H1 (cell line): ENCODE measurements at regions not wholly inside any gene's neighbourhood (a gene's known extent, or its start where the extent isn't known, plus 50 kb on each side); places are given as distances from the start of the nearest gene placed in this dataset.

ENCODE experiments used
- CTCF ChIA-PET: fragments of 300-600 bp; sonication (Branson Sonifier 250); formaldehyde crosslinking; loops from one replicate; lab custom pipeline; 2021; ENCODE audit not compliant: partially characterized antibody; lab: Charles Lee
- POLR2A ChIA-PET: fragments of 300-600 bp; sonication (Branson Sonifier 250); formaldehyde crosslinking; loops from one replicate; lab custom pipeline; 2021; ENCODE audit warnings: inconsistent platforms; ENCODE audit not compliant: partially characterized antibody; lab: Charles Lee
- DNase-seq, 2 experiments: peaks; one replicate each; pipeline versions ENCODE4 v3.0.0 to v3.0.0-alpha.2; 2010 to 2022; ENCODE audit warnings: low spot score in 2 of 2, low read depth in 1 of 2, mixed read lengths in 1 of 2
- FAIRE-seq: peaks from 2 replicates; lab custom pipeline; 2011; peaks lifted over from hg19 to GRCh38; lab: Jason Lieb, UNC
- H2AFZ ChIP-seq: 2 replicates; pipeline ENCODE4 v1.8.1; 2012; ENCODE audit warnings: low read length, inconsistent platforms
- H2AK5ac ChIP-seq: 2 replicates; pipeline ENCODE4 v1.6.1; 2013; ENCODE audit warnings: low read depth, low read length
- H2BK120ac ChIP-seq: replicated peaks from 2 replicates; pipeline ENCODE3; 2013; ENCODE audit warnings: low read depth, low read length, inconsistent platforms
- H2BK12ac ChIP-seq: 2 replicates; pipeline ENCODE4 v1.6.1; 2013; ENCODE audit warnings: low read depth, low read length
- H2BK15ac ChIP-seq: 2 replicates; pipeline ENCODE4 v1.6.1; 2013; ENCODE audit warnings: low read length
- H2BK20ac ChIP-seq: 2 replicates; pipeline ENCODE4 v1.6.1; 2013; ENCODE audit warnings: low read length
- H2BK5ac ChIP-seq: 2 replicates; pipeline ENCODE4 v1.6.1; 2013; ENCODE audit warnings: low read depth, low read length
- H3K14ac ChIP-seq: 2 replicates; pipeline ENCODE4 v1.6.1; 2013; ENCODE audit warnings: inconsistent platforms; ENCODE audit not compliant: insufficient read length
- H3K18ac ChIP-seq: 2 replicates; pipeline ENCODE4 v1.6.1; 2013; ENCODE audit warnings: low read length; ENCODE audit errors: extremely low read depth
- H3K23ac ChIP-seq: 2 replicates; pipeline ENCODE4 v1.6.1; 2013; ENCODE audit warnings: inconsistent platforms; ENCODE audit not compliant: insufficient read length
- H3K23me2 ChIP-seq: 2 replicates; pipeline ENCODE4 v1.6.1; 2013; ENCODE audit warnings: low read depth, low read length
- H3K27ac ChIP-seq: 2 replicates; pipeline ENCODE4 v1.6.1; 2011; ENCODE audit warnings: low read depth, low read length, inconsistent platforms
- H3K27me3 ChIP-seq, 4 experiments: replicated peaks in 1 of 4; 1 replicate in 1 of 4; 2 replicates in 3 of 4; pipeline versions ENCODE4 v1.6.1 to v1.8.1; 2011 to 2013; ENCODE audit warnings: low read length in 3 of 4, mild to moderate bottlenecking in 3 of 4, inconsistent platforms in 2 of 4, mixed read lengths in 2 of 4, moderate library complexity in 1 of 4; ENCODE audit not compliant: control insufficient read depth in 3 of 4, insufficient read depth in 3 of 4; ENCODE audit errors: extremely low read depth in 1 of 4
- H3K36me3 ChIP-seq, 4 experiments: 2 replicates each; pipeline versions ENCODE4 v1.6.1 to v1.8.1; 2011 to 2013; ENCODE audit warnings: mild to moderate bottlenecking in 4 of 4, low read length in 3 of 4, moderate library complexity in 2 of 4, control low read depth in 1 of 4, inconsistent platforms in 1 of 4; ENCODE audit not compliant: insufficient read depth in 4 of 4, control insufficient read depth in 2 of 4
- H3K4ac ChIP-seq: replicated peaks from 2 replicates; pipeline ENCODE3; 2013; ENCODE audit warnings: low read length, low read depth, mixed read lengths, inconsistent platforms; ENCODE audit not compliant: insufficient read length
- H3K4me1 ChIP-seq, 4 experiments: replicated peaks in 1 of 4; 1 replicate in 1 of 4; 2 replicates in 3 of 4; pipeline versions ENCODE4 v1.6.1 to v1.8.1; 2011 to 2013; ENCODE audit warnings: low read length in 3 of 4, inconsistent platforms in 2 of 4, mixed read lengths in 1 of 4; ENCODE audit not compliant: insufficient read depth in 4 of 4, control insufficient read depth in 3 of 4
- H3K4me2 ChIP-seq, 2 experiments: 2 replicates each; pipeline versions ENCODE4 v1.6.1 to v1.8.1; 2011 to 2013; ENCODE audit warnings: low read depth in 2 of 2, low read length in 2 of 2, control low read depth in 1 of 2, inconsistent platforms in 1 of 2, mild to moderate bottlenecking in 1 of 2; ENCODE audit not compliant: insufficient read depth in 1 of 2
- H3K4me3 ChIP-seq, 4 experiments: fragments of 200-600, 300-600 bp in 1 of 4; sonication (generic), shearing (Covaris generic), sonication (Bioruptor Twin) in 1 of 4; 2 replicates each; pipeline versions ENCODE4 v1.5.1 to v1.8.1; 2011 to 2016; ENCODE audit warnings: low read length in 4 of 4, low read depth in 3 of 4, control low read depth in 2 of 4, inconsistent platforms in 2 of 4, mild to moderate bottlenecking in 2 of 4, mixed read lengths in 1 of 4, moderate library complexity in 1 of 4; ENCODE audit not compliant: insufficient read depth in 2 of 4; ENCODE audit errors: extremely low read depth in 1 of 4
- H3K56ac ChIP-seq: replicated peaks from 2 replicates; pipeline ENCODE3; 2013; ENCODE audit warnings: low read depth, mild to moderate bottlenecking, mixed read lengths, low read length, inconsistent platforms; ENCODE audit not compliant: insufficient read length
- H3K79me1 ChIP-seq: 2 replicates; pipeline ENCODE4 v1.6.1; 2013; ENCODE audit warnings: low read depth, low read length, control low read depth
- H3K79me2 ChIP-seq, 2 experiments: 2 replicates each; pipeline versions ENCODE4 v1.6.1 to v1.8.1; 2012 to 2013; ENCODE audit warnings: low read length in 2 of 2, mild to moderate bottlenecking in 2 of 2, inconsistent platforms in 1 of 2; ENCODE audit not compliant: insufficient read depth in 2 of 2, control insufficient read depth in 1 of 2
- H3K9ac ChIP-seq, 4 experiments: replicated peaks in 1 of 4; 1 replicate in 1 of 4; 2 replicates in 3 of 4; pipeline versions ENCODE4 v1.6.1 to v1.8.1; 2011 to 2013; ENCODE audit warnings: low read depth in 3 of 4, low read length in 3 of 4, control low read depth in 2 of 4, mild to moderate bottlenecking in 2 of 4, moderate library complexity in 2 of 4, inconsistent platforms in 1 of 4; ENCODE audit errors: extremely low read depth in 1 of 4
- H3K9me3 ChIP-seq, 2 experiments: 2 replicates each; pipeline versions ENCODE4 v1.6.1 to v1.8.1; 2012 to 2013; ENCODE audit warnings: mild to moderate bottlenecking in 2 of 2, moderate library complexity in 2 of 2, control low read depth in 1 of 2, inconsistent platforms in 1 of 2, low read depth in 1 of 2, low read length in 1 of 2, mixed read lengths in 1 of 2; ENCODE audit not compliant: insufficient read depth in 2 of 2
- H4K20me1 ChIP-seq, 2 experiments: replicated peaks in 1 of 2; 2 replicates each; pipeline versions ENCODE3 to v1.8.1; 2011 to 2013; ENCODE audit warnings: inconsistent platforms in 2 of 2, low read length in 2 of 2, mild to moderate bottlenecking in 1 of 2; ENCODE audit not compliant: insufficient read depth in 2 of 2, control insufficient read depth in 1 of 2
- H4K5ac ChIP-seq: 2 replicates; pipeline ENCODE4 v1.6.1; 2013; ENCODE audit warnings: low read length, low read depth, mixed read lengths, inconsistent platforms; ENCODE audit not compliant: insufficient read length
- H4K8ac ChIP-seq: 2 replicates; pipeline ENCODE4 v1.8.0; 2013; ENCODE audit warnings: mild to moderate bottlenecking, moderate library complexity, low read length, inconsistent platforms; ENCODE audit not compliant: insufficient read depth; ENCODE audit errors: extremely low read depth
- H4K91ac ChIP-seq: replicated peaks from 2 replicates; pipeline ENCODE3; 2013; ENCODE audit warnings: low read length, mixed read lengths, inconsistent platforms; ENCODE audit not compliant: insufficient read length
- POLR2A ChIP-seq, 2 experiments: IDR thresholded peaks; 1 replicate in 1 of 2; 2 replicates in 1 of 2; pipeline ENCODE4 v1.6.1; 2011; ENCODE audit warnings: low read depth in 2 of 2, low read length in 2 of 2, mild to moderate bottlenecking in 2 of 2; ENCODE audit errors: control extremely low read depth in 1 of 2
- WGBS, 2 experiments: shearing (Covaris generic) in 1 of 2; methylation state at CpG; one replicate each; pipeline versions ENCODE4 v1.1.6 to v1.1.7; 2013 to 2015; ENCODE audit warnings: low lambda C conversion rate in 2 of 2, mixed read lengths in 2 of 2, inconsistent platforms in 1 of 2, low coverage in 1 of 2, missing lambda C conversion rate in 1 of 2; ENCODE audit not compliant: insufficient replicate concordance in 2 of 2, insufficient coverage in 1 of 2, insufficient read length in 1 of 2; ENCODE audit errors: extremely low coverage in 1 of 2, missing lambda C conversion rate in 1 of 2; 5-methylcytosine and 5-hydroxymethylcytosine counted together

- H2AK5ac ChIP-seq = no peak overlapping the region
- FAIRE-seq (no peak), DNase-seq (no peak)
- no peak overlapping the region for H3K18ac ChIP-seq
- H4K5ac ChIP-seq = no peak overlapping the region
- no peak overlapping the region for H2BK120ac ChIP-seq
- no peaks in the 10 kb centered on the region for H3K79me2 ChIP-seq
- H3K4me3 ChIP-seq = no peak overlapping the region
- TF ChIP-seq POLR2A (IDR thresholded peaks at IDR 0.05; ENCODE audit: control extremely low read depth in 1 of 2, low read depth in 2 of 2, low read length in 2 of 2) = no peak
- no peak overlapping the region for H3K14ac ChIP-seq
- no peaks in the 10 kb centered on the region for H3K9me3 ChIP-seq
- no peaks in the 10 kb centered on the region for H3K79me1 ChIP-seq
- H3K4me1 ChIP-seq = no peaks in the 10 kb centered on the region; a peak in 1 of 7 replicates
- H4K20me1 ChIP-seq = no peaks in the 10 kb centered on the region
- H4K8ac ChIP-seq = no peak overlapping the region
- H3K27me3 ChIP-seq = no peaks in the 10 kb centered on the region
- no peak overlapping the region for H3K4me2 ChIP-seq
- H3K23me2 ChIP-seq = no peaks in the 10 kb centered on the region
- H3K23ac ChIP-seq = no peak overlapping the region
- H3K9ac ChIP-seq = no peak overlapping the region
- ChIA-PET CTCF (interaction anchor here (1.1 kb wide), 1 partner anchor 219 kb away, joined by 4 read pairs; no protein-coding TSS in a partner anchor), POLR2A (no interaction called here)
- no peak overlapping the region for H4K91ac ChIP-seq
- H2BK20ac ChIP-seq = no peak overlapping the region
- 0 out of 2 replicates have a peak overlapping the region, but pooled peaks have one; percentile 8 for H2BK15ac ChIP-seq
- H2BK12ac ChIP-seq = peak overlapping the region; percentile 44; the same call in 1 of the 2 replicates
- H3K4ac ChIP-seq = peak overlapping the region; percentile 5
- H3K56ac ChIP-seq = no peak overlapping the region
- WGBS, 2 experiments = 93% methylated on average over 5 of the region's 5 CpGs; no CpG with 5 or more reads in 1 of the 2 experiments
- no peak overlapping the region for H3K27ac ChIP-seq
- 0 out of 2 replicates have a peak overlapping the region, but pooled peaks have one; percentile 18 for H2AFZ ChIP-seq
- no peak overlapping the region for H2BK5ac ChIP-seq
- no peaks in the 10 kb centered on the region for H3K36me3 ChIP-seq
Observed at GRCh38 chr13:33446821-33447725, 161.5 kb upstream of the STARD13 start.
